ENCODE measurements at regions not wholly inside any gene's neighbourhood (a gene's known extent, or its start where the extent isn't known, plus 50 kb on each side); places are given as distances from the start of the nearest gene placed in this dataset.

- TF ChIP-seq CTCF (IDR thresholded peaks at IDR 0.05; ENCODE audit: low read depth, low read length) (no peak), MYC (IDR thresholded peaks at IDR 0.05; ENCODE audit: low read depth, low read length) (no peak)
Measured at GRCh38 chr1:118688891-118689290, 299.3 kb downstream of the TBX15 start.
